OCI-LY1 (cell line): ENCODE measurements at regions not wholly inside any gene's neighbourhood (a gene's known extent, or its start where the extent isn't known, plus 50 kb on each side); places are given as distances from the start of the nearest gene placed in this dataset.

ENCODE experiments used
- H2AFZ ChIP-seq: fragments of 200-600 bp; sonication (generic), shearing (Covaris generic); 2 replicates; pipeline ENCODE4 v1.6.0; 2014; ENCODE audit warnings: antibody characterized with exemption, mild to moderate bottlenecking, low read length
- H3F3A ChIP-seq: fragments of 200-600 bp; sonication (generic), shearing (Covaris generic); 2 replicates; pipeline ENCODE4 v1.6.0; 2014; ENCODE audit warnings: mild to moderate bottlenecking, antibody characterized with exemption, low read length, moderate library complexity; ENCODE audit not compliant: insufficient read depth
- H3K27ac ChIP-seq: fragments of 200-600 bp; sonication (generic); 2 replicates; pipeline ENCODE4 v1.5.1; 2014; ENCODE audit warnings: low read length, mixed run types, mild to moderate bottlenecking, low read depth; ENCODE audit not compliant: poor library complexity, severe bottlenecking
- H3K27me3 ChIP-seq: fragments of 200-600 bp; sonication (generic); 2 replicates; pipeline ENCODE4 v1.6.0; 2014; ENCODE audit warnings: antibody characterized with exemption, mild to moderate bottlenecking, low read length, moderate library complexity; ENCODE audit not compliant: insufficient read depth
- H3K36me3 ChIP-seq: fragments of 200-600 bp; sonication (generic); 2 replicates; pipeline ENCODE4 v1.6.1; 2014; ENCODE audit warnings: mild to moderate bottlenecking, antibody characterized with exemption, low read length, moderate library complexity, mixed read lengths; ENCODE audit not compliant: insufficient read depth
- H3K4me1 ChIP-seq: fragments of 200-600 bp; sonication (generic); 2 replicates; pipeline ENCODE4 v1.5.1; 2014; ENCODE audit warnings: mild to moderate bottlenecking, low read length, moderate library complexity; ENCODE audit not compliant: insufficient read depth, severe bottlenecking
- H3K4me2 ChIP-seq: fragments of 200-600 bp; sonication (generic), shearing (Covaris generic); 2 replicates; pipeline ENCODE4 v1.6.1; 2014; ENCODE audit warnings: low read length
- H3K4me3 ChIP-seq: fragments of 200-600 bp; sonication (generic); 2 replicates; pipeline ENCODE4 v1.5.1; 2014; ENCODE audit warnings: low read length, low read depth, mild to moderate bottlenecking, mixed read lengths; ENCODE audit not compliant: poor library complexity, severe bottlenecking
- H3K79me2 ChIP-seq: fragments of 200-600 bp; shearing (Covaris generic); 2 replicates; pipeline ENCODE4 v1.6.1; 2016; ENCODE audit warnings: mixed run types, low read length, mixed read lengths; ENCODE audit not compliant: insufficient read depth
- H3K9ac ChIP-seq: fragments of 200-600 bp; sonication (generic), shearing (Covaris generic); 2 replicates; pipeline ENCODE4 v1.6.1; 2014; ENCODE audit warnings: mild to moderate bottlenecking, low read length, mixed read lengths
- H3K9me2 ChIP-seq: fragments of 200-600 bp; sonication (generic), shearing (Covaris generic); 2 replicates; pipeline ENCODE4 v1.6.1; 2014; ENCODE audit warnings: low read depth, mild to moderate bottlenecking, low read length, mixed read lengths
- H3K9me3 ChIP-seq: fragments of 200-600 bp; shearing (Covaris generic); 2 replicates; pipeline ENCODE4 v1.6.1; 2014; ENCODE audit warnings: low read length, mixed read lengths
- H4K20me1 ChIP-seq: fragments of 200-600 bp; sonication (generic), shearing (Covaris generic); 2 replicates; pipeline ENCODE4 v1.6.0; 2016; ENCODE audit warnings: mild to moderate bottlenecking, low read length; ENCODE audit not compliant: insufficient read depth
- CTCF ChIP-seq: fragments of 200-600 bp; sonication (generic), shearing (Covaris generic); IDR thresholded peaks from 2 replicates; pipeline ENCODE4 v1.5.1; 2017; ENCODE audit warnings: mild to moderate bottlenecking, antibody characterized with exemption, low read length, moderate library complexity, mixed read lengths
- EZH2 ChIP-seq: fragments of 200-600 bp; sonication (generic), shearing (Covaris generic); IDR thresholded peaks from 2 replicates; pipeline ENCODE4 v1.8.0; 2017; ENCODE audit warnings: borderline replicate concordance, mixed run types, mild to moderate bottlenecking, antibody characterized with exemption, low read length, moderate library complexity, mixed read lengths

GRCh38 chr3:72488738-72489035, 359.6 kb downstream of the SHQ1 start:
- TF ChIP-seq EZH2, result no peak
- TF ChIP-seq CTCF, result no peak
- H3K4me2 ChIP-seq, result no peak overlapping the region

GRCh38 chr3:72487946-72488737, 360.1 kb downstream of the SHQ1 start:
- Histone ChIP-seq H3K27ac (no peak overlapping the region), H3K4me3 (no peak overlapping the region), H3K36me3 (no peaks in the 10 kb centered on the region), H3K27me3 (no peaks in the 10 kb centered on the region; the same call in 1 of the 2 replicates), H3K4me1 (no peaks in the 10 kb centered on the region), H3K9me2 (no peaks in the 10 kb centered on the region), H2AFZ (no peak overlapping the region), H4K20me1 (no peaks in the 10 kb centered on the region), H3K9me3 (no peaks in the 10 kb centered on the region), H3K9ac (no peak overlapping the region), H3F3A (no peaks in the 10 kb centered on the region), H3K79me2 (no peaks in the 10 kb centered on the region), H3K4me2 (no peak overlapping the region)
- TF ChIP-seq CTCF (no peak), EZH2 (no peak)

More at GRCh38 chr3:72488738-72489035, 359.6 kb downstream of the SHQ1 start:
- H3F3A ChIP-seq, result no peaks in the 10 kb centered on the region
- H3K4me1 ChIP-seq, result no peaks in the 10 kb centered on the region
- H3K9me3 ChIP-seq, result no peaks in the 10 kb centered on the region
- no peak overlapping the region for H3K9ac ChIP-seq
- no peaks in the 10 kb centered on the region for H3K36me3 ChIP-seq
- H3K27me3 ChIP-seq, result no peaks in the 10 kb centered on the region; the same call in 1 of the 2 replicates
- no peak overlapping the region for H2AFZ ChIP-seq
- no peaks in the 10 kb centered on the region for H3K9me2 ChIP-seq
- no peak overlapping the region for H3K27ac ChIP-seq
- no peak overlapping the region for H3K4me3 ChIP-seq
- no peaks in the 10 kb centered on the region for H3K79me2 ChIP-seq
- no peaks in the 10 kb centered on the region for H4K20me1 ChIP-seq

- Histone ChIP-seq H3K9me2 (no peaks in the 10 kb centered on the region), H3K27me3 (no peaks in the 10 kb centered on the region; the same call in 1 of the 2 replicates), H3K27ac (no peak overlapping the region), H3K36me3 (no peaks in the 10 kb centered on the region), H3F3A (no peaks in the 10 kb centered on the region), H3K4me1 (no peaks in the 10 kb centered on the region), H3K9me3 (no peaks in the 10 kb centered on the region), H3K4me2 (no peak overlapping the region), H3K4me3 (no peak overlapping the region), H4K20me1 (no peaks in the 10 kb centered on the region), H2AFZ (no peak overlapping the region), H3K9ac (no peak overlapping the region), H3K79me2 (no peaks in the 10 kb centered on the region)
- TF ChIP-seq EZH2 (no peak), CTCF (no peak)
Observed at GRCh38 chr3:72487078-72487765, 361.0 kb downstream of the SHQ1 start.
